Breast epithelium (tissue), 3 donors: ENCODE measurements at regions not wholly inside any gene's neighbourhood (a gene's known extent, or its start where the extent isn't known, plus 50 kb on each side); places are given as distances from the start of the nearest gene placed in this dataset.

ENCODE experiments used
- CTCF ChIP-seq, 3 donors: fragments of 450-650 bp; IDR thresholded peaks; one replicate each; pipeline ENCODE4 v1.5.1; 2016 to 2017; ENCODE audit warnings: antibody characterized with exemption in 3 of 3, mild to moderate bottlenecking in 3 of 3, moderate library complexity in 3 of 3
- POLR2A ChIP-seq: fragments of 450-650 bp; IDR thresholded peaks from one replicate; pipeline ENCODE4 v1.6.1; 2016; ENCODE audit warnings: antibody characterized with exemption, mild to moderate bottlenecking, moderate library complexity
- POLR2AphosphoS5 ChIP-seq, 3 donors: sonication (generic); formaldehyde crosslinking; IDR thresholded peaks; one replicate each; pipeline ENCODE4 v1.6.1; 2017; ENCODE audit warnings: antibody characterized with exemption in 3 of 3

DNA sequence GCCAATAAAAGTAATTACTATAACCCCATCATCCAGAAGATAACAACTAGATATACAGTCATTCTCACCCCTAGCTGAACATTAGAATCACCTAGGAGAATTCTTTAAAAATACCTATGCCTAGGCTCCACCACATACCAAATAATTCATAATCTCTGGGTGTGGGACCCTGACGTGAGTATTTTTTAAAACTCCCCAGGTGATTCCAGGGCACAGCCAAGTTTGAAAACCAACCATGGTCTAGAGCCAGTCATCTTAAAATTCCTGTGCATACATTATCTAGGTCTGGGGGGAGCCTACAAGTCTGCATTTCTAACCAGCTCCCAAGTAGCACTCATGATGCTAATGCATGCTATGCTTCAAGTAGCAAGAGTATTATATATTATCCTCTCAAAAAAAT, 281.0 kb upstream of the MTNR1B start:
- TF ChIP-seq CTCF (IDR thresholded peaks at IDR 0.05) (no peak), POLR2A (no peak), POLR2AphosphoS5 (IDR thresholded peaks at IDR 0.05) (no peak)
